CD4-positive, alpha-beta T cell treated with Interleukin-12 subunit alpha and Interleukin-12 subunit beta, for 1 hour (primary cell): ENCODE measurements at regions not wholly inside any gene's neighbourhood (a gene's known extent, or its start where the extent isn't known, plus 50 kb on each side); places are given as distances from the start of the nearest gene placed in this dataset.

Source experiments
- DNase-seq: peaks from one replicate; pipeline ENCODE4 v3.0.0-alpha.2; 2020

DNA sequence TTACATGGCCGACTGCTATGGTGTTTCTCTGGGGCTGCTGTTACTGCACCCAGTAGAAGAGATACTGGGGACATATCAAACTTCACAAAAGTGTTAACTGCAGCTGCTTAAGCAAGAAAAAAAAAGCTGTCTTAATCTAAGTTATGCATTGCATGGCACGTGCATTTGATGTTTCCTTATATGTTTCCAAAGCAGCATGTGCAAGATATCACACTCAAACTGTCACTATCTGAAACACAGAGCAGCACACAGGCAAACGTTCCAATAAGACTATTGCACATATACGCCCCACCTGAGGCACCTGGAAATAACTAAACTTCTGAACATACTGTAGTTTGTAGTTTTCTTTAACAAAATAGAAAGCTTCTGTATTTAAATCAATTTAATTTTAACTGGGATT lies 671.4 kb upstream of the ADGRL2 start:
- DNase-seq = no peak

DNA sequence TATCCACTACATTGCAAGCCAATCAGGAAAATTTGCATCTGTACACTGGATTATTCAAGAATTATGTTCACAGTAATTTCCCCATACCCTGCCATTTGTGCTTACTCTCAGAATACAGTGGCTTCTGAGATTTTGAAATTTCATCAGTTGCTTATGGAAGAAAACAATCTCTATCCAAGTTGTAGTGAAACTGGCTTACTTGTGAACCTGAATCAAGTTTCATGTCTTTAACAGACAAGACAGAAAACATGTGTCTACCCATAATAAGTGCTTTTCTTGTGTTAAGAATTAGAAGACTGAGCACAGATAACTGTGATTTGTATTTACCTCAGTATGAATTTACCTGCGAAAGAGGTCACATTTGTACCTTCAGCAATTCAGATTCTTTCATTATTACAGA lies 672.7 kb upstream of the ADGRL2 start:
- no peak for DNase-seq

DNA sequence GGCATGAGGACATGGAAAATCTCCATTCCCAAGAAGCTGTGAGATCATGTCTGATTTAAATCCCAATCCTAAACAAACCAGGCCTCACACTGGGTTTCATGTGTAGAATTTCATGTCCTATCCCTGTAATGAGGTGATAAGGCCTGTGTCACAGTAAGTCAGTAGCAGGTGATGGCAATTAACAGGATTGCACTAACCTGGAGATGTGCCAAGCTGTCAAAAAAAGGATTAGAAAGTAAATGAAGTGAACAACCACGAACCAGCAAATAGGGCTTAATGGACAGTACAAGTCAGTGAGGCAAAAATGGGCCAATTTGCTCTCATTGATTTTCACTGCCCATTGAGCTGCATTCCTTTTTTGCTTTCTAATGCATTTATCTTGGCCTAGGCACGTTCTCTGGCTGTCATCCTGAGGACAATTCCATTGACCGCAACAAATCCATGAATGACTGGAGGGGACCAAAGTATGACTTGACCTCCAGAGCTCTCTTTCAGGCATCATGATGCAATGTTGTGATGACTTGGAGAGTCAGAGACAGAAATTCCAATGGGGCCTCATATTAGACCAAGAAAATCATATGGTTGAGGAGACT lies 673.6 kb upstream of the ADGRL2 start:
- DNase-seq = no peak

DNA sequence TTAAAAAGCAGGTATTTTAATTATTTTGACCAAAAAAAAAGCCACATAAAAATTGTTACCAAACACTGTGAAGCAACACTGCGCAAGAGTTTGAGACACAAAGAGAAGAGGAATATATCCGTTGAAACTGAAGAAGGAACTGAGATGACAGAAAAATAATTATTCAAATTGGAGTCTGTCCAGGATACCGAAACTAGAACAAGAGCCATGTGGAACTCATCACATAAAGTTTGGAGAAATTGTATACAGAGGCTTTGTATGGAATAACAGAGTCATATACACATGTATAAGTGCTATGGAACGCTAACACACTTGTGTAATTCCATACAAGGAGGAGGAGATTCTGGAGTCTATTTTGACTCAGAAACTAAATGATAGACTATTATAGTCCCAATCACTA lies 675.1 kb upstream of the ADGRL2 start:
- no peak for DNase-seq

- no peak for DNase-seq
These were observed 679.4 kb upstream of the ADGRL2 start for GRCh38 chr1:81121306-81121705.

DNA sequence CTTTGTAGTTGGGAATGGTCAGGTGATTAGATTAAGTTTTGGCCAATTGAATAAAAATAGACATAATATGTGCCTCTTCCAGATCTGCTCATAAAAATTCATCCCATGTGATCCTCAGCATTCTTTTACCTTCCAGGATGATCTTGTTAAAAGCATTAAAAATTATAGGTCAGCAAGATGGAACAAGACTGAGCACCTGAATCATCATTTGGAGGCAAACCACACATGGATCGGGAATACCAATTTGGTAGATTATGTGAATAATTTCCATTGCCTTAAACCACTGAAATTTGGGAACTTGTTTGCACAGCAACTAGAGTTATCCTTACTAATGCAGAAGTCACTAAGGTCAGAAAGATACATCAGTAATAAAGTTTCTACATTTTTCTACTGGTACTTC lies 681.4 kb upstream of the ADGRL2 start:
- DNase-seq = no peak

DNA sequence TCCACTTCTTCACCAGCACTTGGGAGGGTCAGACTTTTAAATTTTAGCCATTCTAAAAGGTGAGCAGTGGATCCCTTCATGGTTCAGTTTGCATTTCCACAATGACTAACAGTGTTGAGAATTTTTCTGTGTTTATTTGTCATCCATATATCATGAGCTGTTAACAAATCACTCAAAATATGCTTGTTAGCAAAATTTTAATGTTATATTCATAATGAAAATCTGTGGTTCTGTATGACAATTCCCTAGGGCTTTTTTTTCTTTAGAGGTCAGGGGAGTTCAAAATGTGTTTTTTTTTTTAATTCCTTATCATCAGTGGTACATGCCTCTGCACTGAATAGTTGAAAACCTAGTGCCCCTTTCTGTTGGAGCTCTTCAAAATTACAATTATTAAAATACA lies 682.2 kb upstream of the ADGRL2 start:
- DNase-seq = no peak

DNA sequence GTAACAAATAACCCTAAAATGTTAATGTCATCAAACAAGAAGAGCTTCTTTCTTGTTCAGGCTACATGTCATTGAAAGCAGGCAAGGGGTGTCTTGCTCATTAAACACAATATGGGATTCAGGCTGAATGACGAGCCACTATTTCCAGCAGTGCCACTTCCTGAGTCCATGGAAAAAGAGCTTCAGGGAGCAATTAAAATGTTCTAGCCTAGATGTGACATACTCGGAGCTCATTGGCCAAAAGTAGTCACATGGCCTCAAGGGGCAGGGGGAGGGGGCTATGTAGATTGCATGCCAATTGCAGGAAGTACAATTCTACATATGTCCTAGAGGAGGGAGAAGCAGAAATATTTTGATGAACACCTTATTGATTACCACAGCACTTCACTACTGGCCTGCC lies 685.3 kb upstream of the ADGRL2 start:
- DNase-seq = no peak

DNA sequence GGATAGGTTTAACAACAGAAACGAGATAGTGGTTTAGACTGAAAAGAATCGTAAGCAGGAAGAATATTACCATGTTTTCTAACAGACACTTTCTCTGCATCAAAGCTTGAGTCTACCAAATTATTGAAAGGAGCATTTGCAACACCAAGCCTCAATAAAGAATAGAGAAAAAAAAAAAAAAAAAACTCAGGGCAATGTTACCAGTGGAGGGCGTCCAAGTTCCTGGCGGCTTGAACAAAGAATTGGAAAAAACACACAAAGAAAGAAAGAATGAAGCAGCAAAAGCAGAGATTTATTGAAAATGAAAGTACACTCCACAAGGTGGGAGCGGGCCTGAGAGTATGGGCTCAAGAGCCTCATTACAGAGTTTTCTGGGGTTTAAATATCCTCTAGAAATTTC lies 686.5 kb upstream of the ADGRL2 start:
- no peak for DNase-seq

- DNase-seq = no peak
These were observed 687.0 kb upstream of the ADGRL2 start for GRCh38 chr1:81113688-81114087.

DNA sequence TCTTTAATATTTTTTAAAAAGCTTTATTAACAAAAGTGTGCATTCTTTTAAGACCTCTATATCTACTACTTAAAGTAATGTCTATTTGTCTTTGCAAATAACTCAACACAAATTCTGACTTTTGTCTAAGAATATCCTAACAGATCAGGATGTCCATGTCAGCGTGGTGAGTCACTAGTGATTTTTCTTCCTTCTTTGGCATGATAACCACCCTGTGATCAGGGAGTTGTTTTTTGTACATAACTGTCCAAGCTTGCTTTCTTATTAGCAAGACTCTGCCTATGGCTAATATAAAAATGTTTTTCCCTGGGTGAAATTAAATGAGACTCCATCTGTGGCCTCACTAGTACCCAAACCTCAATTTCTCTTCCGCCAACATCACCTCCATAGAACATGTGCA lies 688.9 kb upstream of the ADGRL2 start:
- no peak for DNase-seq

- no peak for DNase-seq
These were observed 691.7 kb upstream of the ADGRL2 start for GRCh38 chr1:81109038-81109437.

- no peak for DNase-seq
These were observed 702.9 kb upstream of the ADGRL2 start for GRCh38 chr1:81097860-81098259.

DNA sequence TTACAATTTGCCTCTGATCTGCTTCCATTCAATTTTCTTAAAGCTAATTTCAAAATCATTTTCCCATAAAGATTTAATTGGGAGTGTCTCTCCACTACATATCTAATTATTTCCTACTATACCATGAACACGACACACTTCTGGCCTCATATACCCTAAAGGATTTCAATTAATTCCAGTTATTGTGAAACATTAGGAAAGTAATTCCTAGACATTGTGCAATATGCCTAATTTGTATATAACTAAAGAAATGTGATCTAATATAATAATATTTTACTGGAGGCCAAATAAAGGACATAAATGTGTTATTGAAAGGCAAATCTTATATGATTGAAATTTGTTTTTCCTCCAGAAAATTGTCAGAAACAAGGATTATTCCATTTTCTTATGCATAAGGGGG lies 727.2 kb upstream of the ADGRL2 start:
- DNase-seq = no peak

- no peak for DNase-seq
These were observed 728.6 kb upstream of the ADGRL2 start for GRCh38 chr1:81071969-81072753.

DNA sequence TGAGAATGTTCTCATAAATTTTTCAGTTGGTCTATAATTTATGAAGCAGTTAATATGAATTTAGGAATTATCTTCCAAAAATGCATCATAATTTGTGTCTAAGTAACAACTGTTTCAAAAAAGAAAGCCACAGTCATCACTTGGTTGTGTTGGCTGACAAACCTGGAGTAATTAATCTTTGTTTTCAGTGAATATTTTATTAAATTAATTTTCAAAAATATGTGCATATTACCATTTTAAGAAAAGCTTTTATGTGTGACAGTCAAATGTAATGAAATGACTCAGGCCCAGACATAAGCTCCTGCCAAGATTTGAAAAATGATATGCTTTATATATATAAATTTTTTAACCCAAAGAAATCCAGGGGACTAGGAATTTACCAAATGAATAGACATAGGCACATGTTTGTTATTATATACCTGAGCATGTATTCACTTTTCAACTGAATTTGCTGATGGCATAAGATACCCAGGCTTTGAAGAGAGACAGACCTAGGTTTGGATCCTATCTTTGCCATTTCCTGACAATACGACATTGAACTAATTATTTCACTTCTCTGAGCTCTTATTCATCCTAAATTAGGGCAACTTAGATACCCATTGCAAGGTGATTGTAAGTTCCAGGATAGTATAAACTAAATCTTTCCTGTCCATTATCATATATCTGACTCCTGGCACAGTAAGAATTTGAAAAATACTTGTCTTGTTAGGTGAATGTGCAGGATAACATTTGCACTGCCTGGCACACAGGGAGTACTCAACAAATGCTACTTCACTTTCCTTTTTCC lies 729.5 kb upstream of the ADGRL2 start:
- no peak for DNase-seq

GRCh38 chr1:81069856-81070255 lies 730.9 kb upstream of the ADGRL2 start:
- DNase-seq = no peak

DNA sequence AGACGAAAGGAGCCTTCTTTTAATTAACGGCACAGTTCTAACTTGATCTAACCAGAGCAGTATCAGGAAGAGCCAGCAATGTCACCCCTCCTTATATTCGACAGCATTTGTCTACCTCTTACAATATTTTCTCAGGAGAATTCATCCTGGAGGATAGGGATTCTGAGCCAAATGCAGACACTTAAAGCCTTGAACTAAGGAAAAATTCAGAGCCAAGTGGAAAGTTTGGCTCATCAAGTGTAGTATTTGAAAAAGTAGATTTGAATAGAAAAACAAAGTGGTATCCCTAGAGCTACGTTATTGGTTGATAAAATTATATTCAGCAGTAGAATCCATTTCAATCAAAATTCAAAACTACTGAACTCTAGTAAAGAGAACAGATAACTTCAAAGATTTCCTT lies 732.0 kb upstream of the ADGRL2 start:
- DNase-seq = no peak

DNA sequence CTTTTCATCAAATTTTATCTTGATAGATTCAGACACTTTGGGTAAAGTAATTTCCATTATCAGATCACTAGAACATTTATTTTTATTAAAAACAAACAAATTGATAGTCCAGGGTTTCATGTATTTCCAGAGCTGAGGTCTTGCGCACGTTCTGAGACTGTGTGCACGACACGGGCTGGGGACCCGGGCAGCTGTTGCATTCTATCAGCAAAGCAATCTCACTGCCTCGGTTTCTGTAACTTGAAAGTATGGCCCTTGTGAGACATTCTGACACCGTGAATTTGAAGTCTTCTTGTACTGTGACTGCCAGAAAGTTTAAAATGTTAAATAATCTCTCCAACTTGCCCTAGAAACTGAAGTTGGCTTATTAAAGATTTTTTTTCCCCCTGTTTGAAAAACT lies 746.9 kb upstream of the ADGRL2 start:
- no peak for DNase-seq

DNA sequence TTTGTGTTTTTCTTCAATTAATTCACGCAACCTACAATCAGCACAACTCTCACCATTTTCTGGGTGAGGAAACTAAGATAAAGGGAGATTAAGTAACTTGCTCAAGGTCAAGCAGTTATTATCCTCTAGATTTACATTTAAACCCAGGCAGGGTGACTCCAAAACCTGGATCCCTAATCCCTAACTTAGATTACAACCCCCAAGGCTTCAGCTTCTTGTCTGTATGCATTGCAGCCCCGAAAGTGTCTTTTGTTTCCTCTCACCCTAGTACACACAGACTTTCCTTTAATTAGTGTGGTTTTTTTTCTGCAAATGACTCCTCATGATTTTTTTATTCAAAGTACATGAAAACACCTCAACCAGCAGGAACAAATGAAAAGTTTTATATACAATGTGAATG lies 748.6 kb upstream of the ADGRL2 start:
- DNase-seq = no peak

DNA sequence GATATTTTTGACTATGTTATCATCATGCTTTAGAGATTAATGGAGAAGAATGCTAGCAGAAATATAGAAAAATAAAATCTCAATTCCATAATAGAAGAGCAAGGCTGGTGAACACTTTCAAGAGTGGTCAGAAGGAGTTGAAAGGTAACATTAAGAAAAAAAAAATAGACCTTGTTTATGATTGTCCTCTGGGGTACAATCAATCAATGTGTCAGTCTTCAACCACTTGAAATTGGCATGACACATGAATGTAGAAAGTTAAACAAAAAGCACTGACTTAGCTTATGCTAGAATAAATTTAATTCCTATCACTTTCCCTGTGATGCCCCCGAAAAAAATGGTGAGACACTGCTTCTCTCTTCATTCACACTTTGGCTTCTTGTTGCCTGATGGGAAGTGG lies 750.3 kb upstream of the ADGRL2 start:
- no peak for DNase-seq

- DNase-seq = no peak
These were observed 756.0 kb upstream of the ADGRL2 start for GRCh38 chr1:81044708-81045107.

DNA sequence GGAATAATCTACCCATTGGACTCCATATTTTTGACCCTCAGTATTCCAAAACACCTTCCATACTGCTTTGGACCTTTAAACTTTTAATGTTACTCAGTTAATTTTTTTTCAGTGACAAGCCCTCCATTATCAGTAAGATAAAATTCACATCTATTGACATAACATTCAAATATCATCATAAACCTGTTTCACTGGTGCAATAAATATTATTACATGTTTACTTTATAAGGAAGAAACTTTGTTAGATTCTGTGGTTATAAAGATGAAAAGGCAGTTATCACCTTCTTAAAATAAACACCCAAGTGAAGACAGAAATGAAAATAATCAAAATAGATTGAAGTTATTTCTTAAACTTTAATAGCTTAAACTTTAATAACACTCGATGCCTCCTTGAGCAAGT lies 758.5 kb upstream of the ADGRL2 start:
- DNase-seq = no peak

- no peak for DNase-seq
These were observed 766.4 kb upstream of the ADGRL2 start for GRCh38 chr1:81034291-81034690.
